HepG2 (cell line): ENCODE measurements at regions not wholly inside any gene's neighbourhood (a gene's known extent, or its start where the extent isn't known, plus 50 kb on each side); places are given as distances from the start of the nearest gene placed in this dataset.

ENCODE experiments used
- ATAC-seq: fragments of 200-7000 bp; cut with Tn5 transposase; 3 replicates; pipeline ENCODE4 v1.9.1; 2020; ENCODE audit warnings: mild to moderate bottlenecking, moderate library complexity
- BruUV-seq: library from RNA; stranded (reverse); fragments of 400-500 nt; replicated peaks from 2 replicates; lab custom pipeline; 2021; lab: Mats Ljungman, UMichigan
- CTCF ChIA-PET: fragments of 300-600 bp; formaldehyde crosslinking; extraction: SDS; loops from one replicate; lab custom pipeline; 2021; ENCODE audit warnings: low total read pairs, inconsistent platforms, low intra/inter-chr PET ratio; lab: Yijun Ruan, JAX
- POLR2A ChIA-PET: fragments of 350-600 bp; sonication (Branson Sonifier 250); formaldehyde crosslinking; loops from one replicate; lab custom pipeline; 2020; ENCODE audit warnings: antibody characterized with exemption, inconsistent platforms; lab: Yijun Ruan, JAX
- DNase-seq: peaks from one replicate; pipeline ENCODE4 v3.0.0-alpha.2; 2015; ENCODE audit warnings: low spot score
- FAIRE-seq: peaks from 3 replicates; lab custom pipeline; 2011; peaks lifted over from hg19 to GRCh38; lab: Jason Lieb, UNC
- H2AFZ ChIP-seq: one replicate; pipeline ENCODE4 v1.6.1; 2011; ENCODE audit warnings: low read length, inconsistent platforms
- H3K27ac ChIP-seq: fragments of 300-600 bp; 3 replicates; pipeline ENCODE4 v1.8.0; 2011; ENCODE audit warnings: mixed run types, mild to moderate bottlenecking, mixed read lengths, low read length, inconsistent platforms; ENCODE audit not compliant: insufficient read depth; ENCODE audit errors: extremely low read length
- H3K27me3 ChIP-seq, 2 experiments: fragments of 200-600 bp in 1 of 2; 2 replicates in 1 of 2; 3 replicates in 1 of 2; pipeline versions ENCODE4 v1.6.0 to v1.8.0; 2011; ENCODE audit warnings: low read length in 2 of 2, mild to moderate bottlenecking in 2 of 2, moderate library complexity in 2 of 2, inconsistent platforms in 1 of 2; ENCODE audit not compliant: insufficient read depth in 2 of 2, control insufficient read depth in 1 of 2
- H3K36me3 ChIP-seq, 2 experiments: fragments of 200-600 bp in 1 of 2; replicated peaks in 1 of 2; 2 replicates in 1 of 2; 3 replicates in 1 of 2; pipeline versions ENCODE4 v1.5.1 to v1.8.0; 2011; ENCODE audit warnings: low read length in 2 of 2, inconsistent platforms in 1 of 2; ENCODE audit not compliant: insufficient read depth in 2 of 2, control insufficient read depth in 1 of 2
- H3K4me1 ChIP-seq: 2 replicates; pipeline ENCODE4 v1.5.1; 2012; ENCODE audit warnings: low read length, inconsistent platforms; ENCODE audit not compliant: insufficient read depth
- H3K4me2 ChIP-seq: 2 replicates; pipeline ENCODE4 v1.6.0; 2011; ENCODE audit warnings: low read depth, low read length, inconsistent platforms
- H3K4me3 ChIP-seq, 3 experiments: fragments of 200-600 bp in 1 of 3; sonication (generic), shearing (Covaris generic) in 1 of 3; replicated peaks in 1 of 3; 2 replicates each; pipeline ENCODE4 v1.5.1; 2011 to 2016; ENCODE audit warnings: low read length in 3 of 3, inconsistent platforms in 2 of 3, low read depth in 2 of 3, mild to moderate bottlenecking in 2 of 3, control low read depth in 1 of 3, mixed read lengths in 1 of 3; ENCODE audit not compliant: insufficient read depth in 1 of 3
- H3K79me2 ChIP-seq: one replicate; pipeline ENCODE4 v1.6.1; 2011; ENCODE audit warnings: low read length, inconsistent platforms; ENCODE audit not compliant: insufficient read depth
- H3K9ac ChIP-seq: 2 replicates; pipeline ENCODE4 v1.6.0; 2011; ENCODE audit warnings: mild to moderate bottlenecking, low read depth, low read length, inconsistent platforms; ENCODE audit not compliant: insufficient read depth
- H3K9me3 ChIP-seq: 2 replicates; pipeline ENCODE4 v1.5.1; 2012; ENCODE audit warnings: mild to moderate bottlenecking, low read length
- H4K20me1 ChIP-seq: 2 replicates; pipeline ENCODE4 v1.6.0; 2011; ENCODE audit warnings: inconsistent platforms, mild to moderate bottlenecking, low read length, moderate library complexity; ENCODE audit not compliant: insufficient read depth
- FOSL2 ChIP-seq: sonication (generic); formaldehyde crosslinking; IDR thresholded peaks from 2 replicates; pipeline ENCODE4 v1.4.0; 2020; ENCODE audit warnings: missing genetic modification reagents
- KAT2B ChIP-seq: fragments of 150-350 bp; IDR thresholded peaks from 2 replicates; pipeline ENCODE4 v1.6.1; 2014; ENCODE audit warnings: low read depth, low read length, borderline replicate concordance
- MAFF ChIP-seq: IDR thresholded peaks from 2 replicates; pipeline ENCODE4 v1.6.1; 2011; ENCODE audit warnings: low read depth, low read length, improper control_type of control experiment
- MAFK ChIP-seq, 2 experiments: IDR thresholded peaks in 1 of 2; conservative IDR thresholded peaks in 1 of 2; 2 replicates each; pipeline ENCODE4 v1.6.1; 2011; ENCODE audit warnings: improper control_type of control experiment in 2 of 2, low read length in 2 of 2
- POLR2AphosphoS5 ChIP-seq: IDR thresholded peaks from 2 replicates; pipeline ENCODE4 v1.6.1; 2012; ENCODE audit warnings: low read depth, low read length
- RAD21 ChIP-seq: fragments of 450-650 bp; formaldehyde crosslinking; IDR thresholded peaks from 2 replicates; pipeline ENCODE4 v1.5.0; 2020; ENCODE audit warnings: mild to moderate bottlenecking
- RFX5 ChIP-seq: IDR thresholded peaks from 2 replicates; pipeline ENCODE4 v1.6.1; 2011; ENCODE audit warnings: low read depth, low read length, improper control_type of control experiment
- SNAPC2 ChIP-seq: sonication (generic); formaldehyde crosslinking; IDR thresholded peaks from 2 replicates; pipeline ENCODE4 v1.8.1; 2022; ENCODE audit warnings: mild to moderate bottlenecking, missing genetic modification reagents
- SNRNP70 ChIP-seq: fragments of 200-400 bp; formaldehyde crosslinking; IDR thresholded peaks from 2 replicates; pipeline ENCODE4 v1.6.1; 2017; ENCODE audit warnings: mild to moderate bottlenecking, low read depth, low read length, moderate library complexity
- XRCC5 ChIP-seq: fragments of 200-400 bp; formaldehyde crosslinking; optimal IDR thresholded peaks from 2 replicates; pipeline ENCODE3; 2017; ENCODE audit warnings: mild to moderate bottlenecking, low read length
- ZNF773 ChIP-seq: sonication (generic); formaldehyde crosslinking; IDR thresholded peaks from 2 replicates; pipeline ENCODE4 v1.4.0; 2020; ENCODE audit warnings: missing genetic modification reagents, borderline replicate concordance
- WGBS: methylation state at CpG from one replicate; pipeline ENCODE4 v1.1.6; 2017; ENCODE audit warnings: low lambda C conversion rate; 5-methylcytosine and 5-hydroxymethylcytosine counted together
- in situ Hi-C: cut with HindIII; loops from 2 replicates; pipeline ENCODE4 v1.10.0; 2017; ENCODE audit warnings: low pct_unique_long_range_greater_than_20kb; ENCODE audit not compliant: extremely low pct_ligation_motif_present
- intact Hi-C: fragments of 100-400 bp; cut with micrococcal nuclease; formaldehyde crosslinking; loops from one replicate; pipeline ENCODE4 v1.10.0; 2022; ENCODE audit not compliant: unreplicated experiment
- TF ChIP-seq, protein P1 (sequence below): sonication (generic); formaldehyde crosslinking; IDR thresholded peaks from 2 replicates; pipeline ENCODE4 v1.4.0; 2020; ENCODE audit warnings: missing genetic modification reagents, mild to moderate bottlenecking, borderline replicate concordance
- TF ChIP-seq, protein P2 (sequence below): IDR thresholded peaks from 2 replicates; pipeline ENCODE4 v1.6.1; 2016; ENCODE audit warnings: control low read depth
- TF ChIP-seq, protein P3 (sequence below): sonication (generic); formaldehyde crosslinking; IDR thresholded peaks from 2 replicates; pipeline ENCODE4 v1.5.0; 2020; ENCODE audit warnings: missing genetic modification reagents

DNA sequence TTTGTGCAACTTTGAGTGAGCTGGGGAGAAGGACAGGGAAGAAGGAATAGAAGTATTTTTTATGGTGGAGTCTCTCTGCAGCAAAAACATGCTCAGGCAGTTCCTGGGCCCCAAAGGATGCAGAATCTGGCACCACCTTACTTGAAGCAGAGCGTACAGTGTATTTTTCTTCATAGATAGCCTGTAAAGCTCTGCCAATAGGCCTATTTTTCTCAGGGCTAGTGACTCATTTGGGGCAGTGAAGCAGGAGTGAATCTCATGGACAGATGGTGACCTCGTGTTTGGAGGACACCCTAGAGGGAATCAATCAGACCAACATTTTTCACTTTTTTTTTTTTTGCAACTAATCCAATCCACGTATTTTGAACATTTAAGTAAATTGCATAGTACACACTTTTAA is 268.1 kb upstream of the CXCR4 start:
- TF ChIP-seq ZNF773 (CRISPR knock-in tag) (no peak), MAFK (conservative IDR thresholded peaks at IDR 0.05 in 1 of 2, IDR thresholded peaks at IDR 0.05 in 1 of 2; ENCODE audit: low read length in 2 of 2) (peak in 1 of 2 experiments; percentile 21; a peak in 1 of 4 replicates), MAFF (0 out of 2 replicates have a peak, but pooled peaks have one; percentile 11), RFX5 (no peak), SNRNP70 (no peak)
- Histone ChIP-seq H3K4me3 (no peak overlapping the region), H3K9me3 (no peaks in the 10 kb centered on the region), H3K4me1 (no peaks in the 10 kb centered on the region), H3K79me2 (no peaks in the 10 kb centered on the region), H3K9ac (no peak overlapping the region), H3K4me2 (no peak overlapping the region), H4K20me1 (no peaks in the 10 kb centered on the region), H3K36me3 (no peaks in the 10 kb centered on the region), H2AFZ (no peak overlapping the region), H3K27ac (no peak overlapping the region), H3K27me3 (peaks cover 0 to 3% of the 10 kb centered on the region in 2 experiments; a peak in 1 of 5 replicates)
- FAIRE-seq (no peak), DNase-seq (no peak), ATAC-seq (no peak)
- 14% methylated on average over 3 of the region's 3 CpGs for WGBS
- in situ Hi-C loops, result loop anchor here (10.0 kb wide), 3 partner anchors 391 to 1401 kb away; no protein-coding TSS in a partner anchor
- intact Hi-C loops, result loop anchor here (5.0 kb wide), 1 partner anchor 1394 kb away; no protein-coding TSS in a partner anchor
- no TSS peak for BruUV-seq
- ChIA-PET POLR2A (no interaction called here), CTCF (no interaction called here)

DNA sequence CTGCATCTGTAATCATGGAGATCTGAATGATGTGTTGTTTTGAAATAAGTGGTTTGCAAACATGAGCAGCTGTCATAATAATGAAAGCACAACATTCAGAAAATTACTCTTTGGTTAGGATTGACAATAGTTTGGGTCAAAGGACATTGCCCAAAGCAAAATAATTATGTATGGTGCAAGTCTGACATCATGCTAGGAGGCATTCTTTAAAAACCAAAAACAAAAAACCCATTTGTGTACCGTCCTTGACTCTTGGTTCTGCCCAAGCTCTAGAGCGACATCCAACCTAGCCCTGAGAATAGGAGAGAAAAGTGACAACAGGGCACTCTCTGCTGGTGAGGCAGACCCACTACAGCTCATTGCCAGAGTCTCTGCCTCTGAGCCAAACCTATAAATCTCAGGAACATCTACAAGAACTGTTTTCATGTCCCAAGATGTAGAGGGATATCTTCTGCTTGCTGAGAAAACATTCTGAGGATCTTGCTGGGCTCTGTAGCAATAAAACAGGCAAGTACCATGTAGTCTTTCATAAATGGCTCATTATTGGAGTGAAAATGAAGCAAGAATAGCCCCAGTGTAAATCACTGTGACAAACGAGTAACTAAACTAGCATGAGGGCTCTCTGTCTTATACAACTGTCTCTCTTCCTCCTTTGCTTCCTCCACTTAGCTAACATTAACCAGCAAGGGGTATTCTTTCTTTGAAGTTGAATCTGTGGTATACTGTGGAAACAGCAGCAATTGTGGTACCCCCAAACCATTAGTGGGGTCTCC is 266.8 kb upstream of the CXCR4 start:
- no peak overlapping the region for H3K27ac ChIP-seq
- CTCF ChIA-PET, result interaction anchor here (1.2 to 1.7 kb wide), 2 partner anchors 469 to 471 kb away, joined by 4 to 13 read pairs; no protein-coding TSS in a partner anchor
- no peak overlapping the region for H3K4me3 ChIP-seq
- no peaks in the 10 kb centered on the region for H3K79me2 ChIP-seq
- H3K4me1 ChIP-seq, result no peaks in the 10 kb centered on the region
- H3K9ac ChIP-seq, result no peak overlapping the region
- FAIRE-seq (peak; percentile 93), ATAC-seq (peak; percentile 99), DNase-seq (peak; percentile 35)
- 0% methylated on average over 3 of the region's 3 CpGs for WGBS
- BruUV-seq, result no TSS peak
- peaks cover 0 to 3% of the 10 kb centered on the region in 2 experiments; a peak in 1 of 5 replicates for H3K27me3 ChIP-seq
- no peaks in the 10 kb centered on the region for H4K20me1 ChIP-seq
- POLR2A ChIA-PET, result no interaction called here
- H3K4me2 ChIP-seq, result no peak overlapping the region
- H3K36me3 ChIP-seq, result no peaks in the 10 kb centered on the region
- no peak overlapping the region for H2AFZ ChIP-seq
- H3K9me3 ChIP-seq, result no peaks in the 10 kb centered on the region
- in situ Hi-C loops (loop anchor here (5.0 to 10.0 kb wide), 4 partner anchors 390 to 1400 kb away; no protein-coding TSS in a partner anchor), intact Hi-C loops (loop anchor here (1.0 to 5.0 kb wide), 3 partner anchors 387 to 1392 kb away; no protein-coding TSS in a partner anchor)
- no peak for TF ChIP-seq FOSL2 (CRISPR knock-in tag)
- no peak for TF ChIP-seq SNAPC2 (CRISPR knock-in tag)
- TF ChIP-seq XRCC5, result peak; percentile 40
- TF ChIP-seq POLR2AphosphoS5, result no peak
- TF ChIP-seq, protein P1, sequence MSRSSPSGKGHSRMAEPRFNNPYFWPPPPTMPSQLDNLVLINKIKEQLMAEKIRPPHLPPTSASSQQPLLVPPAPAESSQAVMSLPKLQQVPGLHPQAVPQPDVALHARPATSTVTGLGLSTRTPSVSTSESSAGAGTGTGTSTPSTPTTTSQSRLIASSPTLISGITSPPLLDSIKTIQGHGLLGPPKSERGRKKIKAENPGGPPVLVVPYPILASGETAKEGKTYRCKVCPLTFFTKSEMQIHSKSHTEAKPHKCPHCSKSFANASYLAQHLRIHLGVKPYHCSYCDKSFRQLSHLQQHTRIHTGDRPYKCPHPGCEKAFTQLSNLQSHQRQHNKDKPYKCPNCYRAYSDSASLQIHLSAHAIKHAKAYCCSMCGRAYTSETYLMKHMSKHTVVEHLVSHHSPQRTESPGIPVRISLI (CRISPR knock-in tag), result no peak
- peak; percentile 56 for TF ChIP-seq RAD21 (CRISPR knock-in tag)
- TF ChIP-seq, protein P2, sequence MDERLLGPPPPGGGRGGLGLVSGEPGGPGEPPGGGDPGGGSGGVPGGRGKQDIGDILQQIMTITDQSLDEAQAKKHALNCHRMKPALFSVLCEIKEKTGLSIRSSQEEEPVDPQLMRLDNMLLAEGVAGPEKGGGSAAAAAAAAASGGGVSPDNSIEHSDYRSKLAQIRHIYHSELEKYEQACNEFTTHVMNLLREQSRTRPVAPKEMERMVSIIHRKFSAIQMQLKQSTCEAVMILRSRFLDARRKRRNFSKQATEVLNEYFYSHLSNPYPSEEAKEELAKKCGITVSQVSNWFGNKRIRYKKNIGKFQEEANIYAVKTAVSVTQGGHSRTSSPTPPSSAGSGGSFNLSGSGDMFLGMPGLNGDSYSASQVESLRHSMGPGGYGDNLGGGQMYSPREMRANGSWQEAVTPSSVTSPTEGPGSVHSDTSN (CRISPR knock-in tag), result no peak
- TF ChIP-seq KAT2B, result no peak
- TF ChIP-seq, protein P3, sequence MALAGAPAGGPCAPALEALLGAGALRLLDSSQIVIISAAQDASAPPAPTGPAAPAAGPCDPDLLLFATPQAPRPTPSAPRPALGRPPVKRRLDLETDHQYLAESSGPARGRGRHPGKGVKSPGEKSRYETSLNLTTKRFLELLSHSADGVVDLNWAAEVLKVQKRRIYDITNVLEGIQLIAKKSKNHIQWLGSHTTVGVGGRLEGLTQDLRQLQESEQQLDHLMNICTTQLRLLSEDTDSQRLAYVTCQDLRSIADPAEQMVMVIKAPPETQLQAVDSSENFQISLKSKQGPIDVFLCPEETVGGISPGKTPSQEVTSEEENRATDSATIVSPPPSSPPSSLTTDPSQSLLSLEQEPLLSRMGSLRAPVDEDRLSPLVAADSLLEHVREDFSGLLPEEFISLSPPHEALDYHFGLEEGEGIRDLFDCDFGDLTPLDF (CRISPR knock-in tag), result no peak
